ENCODE measurements at regions not wholly inside any gene's neighbourhood (a gene's known extent, or its start where the extent isn't known, plus 50 kb on each side); places are given as distances from the start of the nearest gene placed in this dataset.

GRCh38 chr11:131195661-131196517 is 174.5 kb upstream of the NTM start:
- no peak for DNase-seq

DNA sequence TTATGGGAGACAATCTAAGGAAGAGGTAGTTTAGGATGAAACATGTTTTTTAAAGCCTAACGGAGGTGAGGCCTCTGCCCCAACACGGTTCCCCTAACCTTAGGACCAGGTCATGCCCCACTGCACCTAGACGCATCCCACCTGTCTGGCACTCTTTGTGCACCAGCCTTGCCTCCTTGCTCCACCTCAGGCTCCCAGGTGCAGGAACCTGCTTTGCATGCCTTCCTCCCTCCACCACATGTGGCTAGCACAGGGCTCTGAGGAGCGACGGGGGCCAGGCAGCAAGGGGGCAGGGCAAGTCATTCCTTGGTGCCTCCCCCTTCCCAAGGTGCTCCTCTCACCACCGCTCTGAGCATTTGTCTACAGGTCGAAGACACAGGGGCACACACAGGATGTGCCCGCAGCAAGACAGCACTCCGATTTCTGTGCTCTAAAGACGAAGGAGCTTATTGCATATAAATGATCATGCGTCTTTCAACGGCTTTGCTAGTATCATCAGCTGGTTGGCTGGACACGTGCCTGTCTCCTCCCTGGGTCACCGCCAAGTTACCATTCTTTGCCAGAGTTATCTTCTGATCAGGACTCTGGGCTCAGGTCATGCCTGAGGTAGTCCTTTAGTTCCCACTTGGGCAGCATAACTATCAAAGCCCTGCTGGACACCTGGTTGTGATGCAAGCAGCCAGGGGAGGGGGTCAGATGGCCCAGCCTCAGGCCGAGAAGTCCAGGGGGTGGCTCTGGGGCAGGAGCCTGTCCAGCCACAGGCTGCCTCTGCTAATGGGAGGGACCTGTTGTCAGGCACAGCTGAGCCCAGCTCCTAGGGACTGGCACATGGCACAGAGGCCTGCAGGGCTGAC is 172.0 kb upstream of the NTM start:
- no peak for DNase-seq

- DNase-seq = no peak
These were observed 171.5 kb upstream of the NTM start for GRCh38 chr11:131199015-131199280.

GRCh38 chr11:131201674-131202073 is 168.7 kb upstream of the NTM start:
- DNase-seq = no peak

GRCh38 chr11:131203040-131203439 is 167.4 kb upstream of the NTM start:
- DNase-seq = no peak

DNA sequence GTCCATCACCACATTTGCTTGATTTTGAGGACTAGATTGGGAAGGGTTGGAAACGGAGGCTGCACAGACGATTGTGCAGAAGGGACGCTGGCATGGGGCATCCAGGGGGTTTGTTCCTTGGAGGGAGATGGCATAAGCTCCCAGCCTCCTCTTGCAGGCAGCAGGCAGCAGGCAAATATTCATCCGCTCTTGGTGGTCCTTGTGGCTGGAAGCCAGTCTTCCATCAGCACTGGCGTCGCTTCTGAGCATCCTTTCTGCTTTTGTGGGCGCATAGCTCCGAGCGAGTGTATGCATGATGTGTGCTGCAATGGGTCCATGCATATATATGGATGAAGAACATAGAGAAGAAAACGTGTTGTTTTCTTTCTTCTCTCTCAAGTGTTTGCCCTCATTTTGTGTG is 166.1 kb upstream of the NTM start:
- no peak for DNase-seq

DNA sequence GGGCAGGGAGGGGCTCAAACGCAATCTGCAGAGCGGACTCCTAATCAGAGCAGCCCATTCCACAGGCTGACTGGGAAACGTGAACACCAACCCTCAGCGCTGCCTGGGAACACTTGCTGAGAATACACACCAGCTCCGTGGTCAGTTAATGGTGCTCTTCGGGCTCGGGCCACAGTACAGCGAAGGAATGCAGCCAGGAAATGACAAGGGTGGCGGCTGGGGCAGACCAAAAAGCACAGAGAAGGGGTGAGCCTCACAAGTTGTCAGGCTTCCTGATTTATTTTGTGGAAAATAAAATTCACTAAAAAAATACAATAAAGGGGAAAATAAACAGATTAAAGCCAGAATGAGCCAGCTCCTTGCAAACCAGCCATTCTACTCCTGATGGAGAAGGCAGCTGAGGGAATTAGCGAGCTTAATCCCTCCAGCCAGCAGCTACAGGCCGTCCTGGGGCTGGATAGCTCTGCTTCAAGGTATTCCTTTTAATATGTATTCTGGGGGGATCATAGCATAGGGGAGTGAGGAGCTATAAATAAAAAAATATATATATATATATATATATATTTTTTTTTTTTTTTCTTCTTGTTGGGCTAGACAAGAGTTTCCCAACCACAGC is 165.5 kb upstream of the NTM start:
- DNase-seq = no peak

DNA sequence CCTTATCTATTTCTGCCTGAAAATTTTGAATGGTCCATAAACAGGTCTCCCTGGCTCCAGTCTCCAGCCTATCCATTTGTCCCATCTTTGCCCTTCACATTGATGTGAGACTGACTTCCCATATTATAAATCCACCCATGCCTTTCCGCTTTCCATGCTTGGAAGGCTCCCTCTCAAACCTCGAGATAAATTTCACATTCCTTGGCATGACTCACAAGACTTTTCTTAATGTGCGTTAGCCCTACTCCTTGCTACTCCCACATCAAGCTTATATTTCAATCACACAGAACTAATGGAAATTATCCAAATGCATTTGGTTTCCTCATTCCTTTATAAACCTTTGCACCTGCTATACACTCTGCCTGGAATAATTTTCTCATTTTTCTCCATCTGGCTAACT is 163.7 kb upstream of the NTM start:
- no peak for DNase-seq

GRCh38 chr11:131207901-131208300 is 162.5 kb upstream of the NTM start:
- DNase-seq = no peak

- peak; percentile 9 for DNase-seq
These were observed 152.8 kb upstream of the NTM start for GRCh38 chr11:131217313-131218310.

- DNase-seq = no peak
These were observed 151.9 kb upstream of the NTM start for GRCh38 chr11:131218542-131218941.

DNA sequence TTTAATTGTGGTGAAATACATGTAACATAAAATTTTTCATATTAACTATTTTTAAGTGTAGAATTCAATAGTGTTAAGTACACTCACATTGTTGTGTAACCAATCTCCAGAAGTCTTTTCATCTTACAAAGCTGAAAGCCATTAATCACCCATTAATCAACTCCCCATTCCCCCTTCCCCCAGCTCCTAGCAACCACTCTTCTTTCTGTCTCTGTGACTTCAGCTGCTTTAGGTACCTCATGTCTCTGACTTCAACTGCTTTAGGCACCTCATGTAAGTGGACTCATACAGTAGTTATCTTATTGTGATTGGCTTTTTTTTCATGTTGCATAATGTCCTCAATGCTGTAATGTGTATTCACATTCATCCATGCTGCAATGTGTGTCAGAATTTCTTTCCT is 150.8 kb upstream of the NTM start:
- DNase-seq = no peak

- no peak for DNase-seq
These were observed 147.0 kb upstream of the NTM start for GRCh38 chr11:131223198-131223991.

DNA sequence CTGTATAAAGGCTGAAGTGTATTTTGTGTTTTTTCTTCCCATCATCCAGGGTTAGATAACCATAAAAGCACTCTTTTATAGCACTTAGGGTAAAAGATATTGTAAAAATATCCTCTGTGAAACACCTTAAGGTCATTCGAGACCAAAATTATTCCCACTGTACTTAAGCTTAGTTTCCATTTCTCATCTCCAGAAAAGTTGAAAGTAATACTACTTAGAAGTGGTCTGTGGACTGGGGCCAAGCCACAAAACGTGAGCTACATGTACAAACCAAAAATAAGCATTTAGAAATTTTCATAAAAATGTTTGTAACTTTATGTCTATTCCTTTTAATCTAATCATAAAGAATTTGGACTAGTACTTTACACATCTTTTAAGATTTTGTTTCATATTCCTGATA is 142.0 kb upstream of the NTM start:
- DNase-seq = no peak

GRCh38 chr11:131229221-131229620 is 141.2 kb upstream of the NTM start:
- DNase-seq = no peak

- no peak for DNase-seq
These were observed 139.0 kb upstream of the NTM start for GRCh38 chr11:131231317-131231940.

GRCh38 chr11:131232261-131232660 is 138.2 kb upstream of the NTM start:
- no peak for DNase-seq

DNA sequence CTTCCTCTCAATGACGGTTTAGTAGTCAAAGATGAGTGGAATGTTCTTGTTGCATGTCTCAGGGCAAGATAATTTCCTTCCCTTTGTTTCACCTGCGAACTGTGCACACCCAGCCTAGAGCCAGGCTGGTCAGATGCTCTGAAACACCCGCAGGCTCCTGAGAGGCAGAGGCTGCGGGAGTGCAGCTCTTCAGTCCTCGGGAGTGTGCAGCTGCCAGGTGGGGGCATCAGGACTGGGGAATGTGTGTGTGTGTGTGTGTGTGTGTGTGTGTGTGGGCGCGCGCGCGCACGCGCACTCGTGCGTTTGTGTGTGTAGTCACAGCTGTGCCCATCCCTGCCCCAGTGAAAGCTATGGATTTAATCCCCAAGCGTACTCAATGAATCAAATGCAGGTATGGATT is 136.2 kb upstream of the NTM start:
- no peak for DNase-seq

DNA sequence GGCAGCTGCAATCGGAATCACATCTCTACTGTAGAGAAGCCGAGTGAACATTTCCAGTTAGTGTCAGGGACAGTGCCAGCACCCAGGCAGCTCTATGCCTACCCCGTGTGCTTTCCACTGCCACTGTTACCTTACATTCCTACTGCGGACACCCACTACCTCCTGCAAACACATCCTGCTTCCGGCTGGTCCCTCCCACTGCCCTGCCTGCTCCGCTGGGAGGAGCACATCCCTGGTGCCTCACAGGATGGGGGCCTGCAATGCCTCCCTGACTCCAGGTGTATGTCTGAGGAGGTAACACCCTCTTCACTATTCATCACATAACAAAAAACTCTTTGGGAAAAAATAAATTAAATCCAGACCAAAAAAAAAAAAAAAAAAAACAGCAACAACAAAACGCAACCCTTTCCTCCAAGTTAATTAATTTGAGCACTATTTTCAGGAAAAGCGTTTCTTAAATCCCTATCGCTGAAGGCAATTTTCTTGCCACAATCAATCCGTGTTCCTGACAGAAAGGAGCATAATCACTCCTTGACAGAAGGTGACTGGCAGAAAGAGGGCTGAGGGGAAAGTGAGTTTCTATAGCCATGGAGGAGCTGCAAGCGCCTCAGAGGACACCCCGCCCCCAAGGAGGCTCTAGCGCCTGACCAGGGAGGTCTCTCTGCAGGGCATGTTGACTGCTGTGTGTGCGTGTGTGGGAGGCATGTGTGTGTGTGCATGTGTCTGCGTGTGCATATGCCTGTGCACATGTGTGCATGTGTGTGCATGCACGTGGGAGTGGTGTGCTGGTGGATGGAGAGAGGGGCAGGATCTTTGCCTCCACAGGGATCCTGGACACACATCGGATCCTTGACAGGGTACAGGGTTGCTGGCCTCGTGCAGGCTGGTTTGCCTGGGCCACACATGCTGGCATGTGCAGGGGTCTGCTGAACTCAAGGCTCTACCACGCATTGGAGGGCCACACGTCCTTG is 134.8 kb upstream of the NTM start:
- no peak for DNase-seq

GRCh38 chr11:131240421-131240820 is 130.0 kb upstream of the NTM start:
- no peak for DNase-seq
